ENCODE measurements at regions not wholly inside any gene's neighbourhood (a gene's known extent, or its start where the extent isn't known, plus 50 kb on each side); places are given as distances from the start of the nearest gene placed in this dataset.

DNA sequence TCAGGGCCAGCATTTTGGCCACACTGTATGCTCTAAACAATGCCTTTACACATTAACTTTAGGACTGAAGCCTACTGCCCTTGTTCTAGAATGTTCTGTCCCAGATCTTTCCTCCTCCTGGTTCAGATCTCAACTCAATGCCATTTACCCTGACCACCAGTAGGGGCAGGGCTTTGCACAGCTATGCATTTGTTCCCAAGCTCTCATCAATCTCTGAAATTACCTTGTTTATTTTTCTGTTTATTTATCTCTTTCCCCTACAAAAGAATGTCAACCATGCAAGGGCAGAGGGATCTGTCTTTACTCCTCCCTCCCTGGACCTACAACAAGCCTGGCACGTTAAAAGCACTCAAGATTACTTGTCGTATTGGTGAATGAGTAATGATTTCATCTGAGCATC, 612.9 kb downstream of the BNC2 start:
- TF ChIP-seq, protein P1, sequence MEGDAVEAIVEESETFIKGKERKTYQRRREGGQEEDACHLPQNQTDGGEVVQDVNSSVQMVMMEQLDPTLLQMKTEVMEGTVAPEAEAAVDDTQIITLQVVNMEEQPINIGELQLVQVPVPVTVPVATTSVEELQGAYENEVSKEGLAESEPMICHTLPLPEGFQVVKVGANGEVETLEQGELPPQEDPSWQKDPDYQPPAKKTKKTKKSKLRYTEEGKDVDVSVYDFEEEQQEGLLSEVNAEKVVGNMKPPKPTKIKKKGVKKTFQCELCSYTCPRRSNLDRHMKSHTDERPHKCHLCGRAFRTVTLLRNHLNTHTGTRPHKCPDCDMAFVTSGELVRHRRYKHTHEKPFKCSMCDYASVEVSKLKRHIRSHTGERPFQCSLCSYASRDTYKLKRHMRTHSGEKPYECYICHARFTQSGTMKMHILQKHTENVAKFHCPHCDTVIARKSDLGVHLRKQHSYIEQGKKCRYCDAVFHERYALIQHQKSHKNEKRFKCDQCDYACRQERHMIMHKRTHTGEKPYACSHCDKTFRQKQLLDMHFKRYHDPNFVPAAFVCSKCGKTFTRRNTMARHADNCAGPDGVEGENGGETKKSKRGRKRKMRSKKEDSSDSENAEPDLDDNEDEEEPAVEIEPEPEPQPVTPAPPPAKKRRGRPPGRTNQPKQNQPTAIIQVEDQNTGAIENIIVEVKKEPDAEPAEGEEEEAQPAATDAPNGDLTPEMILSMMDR (IDR thresholded peaks at IDR 0.05) = peak; percentile 36; the same call in 1 of the 2 replicates

DNA sequence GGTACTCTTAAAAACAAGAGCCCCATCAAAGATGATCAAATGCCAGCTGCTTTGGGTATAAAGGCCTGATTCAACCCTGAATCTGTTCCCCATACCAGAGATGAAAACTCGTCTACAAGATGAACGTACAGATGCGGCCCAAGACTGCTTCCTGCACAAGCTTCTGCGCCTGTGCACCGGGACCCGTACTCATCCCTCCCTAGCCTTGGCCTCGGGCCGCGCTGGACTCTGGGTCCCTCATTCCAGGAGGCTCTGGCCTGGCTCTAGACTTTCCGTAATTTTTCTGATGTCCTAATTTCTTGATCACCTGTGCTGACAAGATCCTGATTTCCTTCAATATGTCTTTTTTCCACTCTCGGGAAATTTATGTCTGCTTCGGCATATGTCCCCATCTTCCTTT, 612.3 kb downstream of the BNC2 start:
- TF ChIP-seq, protein P1 (IDR thresholded peaks at IDR 0.05) = no peak

- TF ChIP-seq, protein P1 (IDR thresholded peaks at IDR 0.05) = no peak
Observed at GRCh38 chr9:16258708-16259107, 611.8 kb downstream of the BNC2 start.

DNA sequence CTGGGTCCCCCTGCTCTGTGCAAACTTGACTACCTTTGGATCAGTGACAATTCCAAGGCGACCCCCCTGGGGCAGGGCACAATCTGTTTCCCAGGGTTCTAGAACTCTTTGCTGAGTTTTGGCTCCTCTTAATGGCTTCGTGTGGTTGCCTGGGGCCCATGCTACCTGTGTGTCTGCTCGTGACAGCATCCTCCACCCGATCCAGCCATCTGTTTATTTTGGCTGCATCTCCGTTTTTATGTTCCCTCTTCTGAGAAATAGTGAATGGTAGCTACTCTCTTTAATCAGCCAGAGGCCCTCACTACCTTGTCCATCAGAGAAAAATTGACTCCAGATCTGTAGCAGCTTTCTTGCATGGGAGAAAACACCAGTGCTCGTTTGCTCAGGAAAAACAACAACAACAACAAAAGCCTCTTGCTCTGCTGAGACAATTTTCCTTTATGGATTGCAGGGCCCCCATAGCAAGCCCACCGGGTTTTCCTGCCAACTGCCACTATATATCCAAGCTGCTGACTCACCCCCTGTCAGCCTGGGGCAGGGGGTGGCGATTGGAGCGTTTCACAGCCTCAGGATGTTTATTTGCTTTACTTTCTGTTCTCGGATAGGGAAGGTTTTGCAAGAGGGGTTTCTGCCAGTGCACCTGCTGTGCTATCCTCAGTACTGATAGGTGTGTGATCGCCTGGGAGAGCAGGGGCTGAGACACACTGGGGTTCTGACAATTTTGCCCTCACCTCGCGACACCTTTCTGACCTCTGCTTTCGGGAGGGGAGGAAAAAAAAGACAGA, 607.8 kb downstream of the BNC2 start:
- TF ChIP-seq, protein P1 (IDR thresholded peaks at IDR 0.05) = no peak

GRCh38 chr9:16265688-16266087, 604.8 kb downstream of the BNC2 start:
- TF ChIP-seq, protein P1 (IDR thresholded peaks at IDR 0.05) = no peak

DNA sequence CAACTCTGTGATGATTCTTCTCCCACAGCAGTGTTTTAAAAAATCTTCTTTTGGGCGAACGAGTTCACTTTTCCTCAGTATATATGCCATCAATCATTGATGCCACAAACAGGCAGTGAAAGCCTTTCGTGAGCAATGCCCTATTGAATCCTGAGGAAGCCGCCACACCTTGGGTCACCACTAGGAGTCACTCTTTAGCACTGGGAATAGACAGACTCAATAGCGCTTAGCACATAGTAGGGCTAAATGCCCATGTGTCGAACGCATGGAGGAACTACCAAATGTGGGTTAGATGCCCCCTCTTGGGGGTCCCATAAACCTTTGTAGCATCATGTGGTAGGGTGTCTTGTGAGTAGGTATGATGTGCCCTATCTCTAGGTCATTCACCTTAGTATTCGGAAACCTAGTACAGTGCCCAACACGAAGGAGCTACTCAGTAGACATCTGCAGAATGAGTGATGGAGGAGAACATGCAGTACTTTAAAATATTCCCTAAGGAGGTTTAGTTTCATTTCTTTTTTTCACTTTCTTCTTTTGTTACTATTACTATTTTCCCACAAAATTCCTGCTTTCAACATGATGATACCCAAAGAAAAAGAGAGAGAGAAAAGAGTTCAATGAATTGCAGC, 603.7 kb downstream of the BNC2 start:
- TF ChIP-seq, protein P1 (IDR thresholded peaks at IDR 0.05) = peak; percentile 52

- TF ChIP-seq, protein P1 (IDR thresholded peaks at IDR 0.05) = no peak
Observed at GRCh38 chr9:16267281-16268066, 603.0 kb downstream of the BNC2 start.
